Right ventricle myocardium superior (tissue), 1 donor: ENCODE measurements at regions not wholly inside any gene's neighbourhood (a gene's known extent, or its start where the extent isn't known, plus 50 kb on each side); places are given as distances from the start of the nearest gene placed in this dataset.
"Not testable (repeated sequence)": the region's sequence is repeated elsewhere in the genome, so short reads cannot be mapped to it uniquely, and the experiment has no call there.

ENCODE experiments used
- ATAC-seq: fragments of 200-7000 bp; cut with Tn5 transposase; one replicate; pipeline ENCODE4 v1.9.1; 2020; ENCODE audit warnings: mild to moderate bottlenecking; ENCODE audit not compliant: poor library complexity
- DNase-seq: peaks from one replicate; pipeline ENCODE4 v3.0.0-alpha.2; 2020
- intact Hi-C: fragments of 100-400 bp; cut with DNase I; formaldehyde crosslinking; loops from one replicate; pipeline ENCODE4 v1.11.2; 2022
- donor health status: DM: no; HTN: yes; CAD: no; lungs with severe emphysema.

GRCh38 chr7:57060506-57060905 lies 71.7 kb downstream of the ZNF479 start:
- DNase-seq, ATAC-seq, intact Hi-C loops: not testable (repeated sequence)

GRCh38 chr7:57016341-57016740 lies 115.9 kb downstream of the ZNF479 start:
- intact Hi-C loops, ATAC-seq, DNase-seq: not testable (repeated sequence)

GRCh38 chr7:57013707-57014106 lies 118.5 kb downstream of the ZNF479 start:
- intact Hi-C loops, DNase-seq, ATAC-seq: not testable (repeated sequence)

GRCh38 chr7:57012907-57013306 lies 119.3 kb downstream of the ZNF479 start:
- intact Hi-C loops, DNase-seq, ATAC-seq: not testable (repeated sequence)

- ATAC-seq, intact Hi-C loops, DNase-seq: not testable (repeated sequence)
Observed at GRCh38 chr7:57009230-57009629, 123.0 kb downstream of the ZNF479 start.

- intact Hi-C loops, ATAC-seq: not testable (repeated sequence)
Observed at GRCh38 chr7:57005974-57006373, 126.3 kb downstream of the ZNF479 start.

GRCh38 chr7:57003821-57004220 lies 128.4 kb downstream of the ZNF479 start:
- intact Hi-C loops, ATAC-seq, DNase-seq: not testable (repeated sequence)

More at GRCh38 chr7:57005974-57006373, 126.3 kb downstream of the ZNF479 start:
- not testable (repeated sequence) for DNase-seq

- ATAC-seq, DNase-seq, intact Hi-C loops: not testable (repeated sequence)
Observed at GRCh38 chr7:57001926-57002325, 130.3 kb downstream of the ZNF479 start.

- ATAC-seq, intact Hi-C loops: not testable (repeated sequence)
Observed at GRCh38 chr7:56993779-56994178, 138.5 kb downstream of the ZNF479 start.

GRCh38 chr7:56957737-56958408 lies 174.4 kb downstream of the ZNF479 start:
- ATAC-seq, intact Hi-C loops, DNase-seq: not testable (repeated sequence)

More at GRCh38 chr7:56993779-56994178, 138.5 kb downstream of the ZNF479 start:
- DNase-seq: not testable (repeated sequence)

GRCh38 chr7:56957086-56957485 lies 175.2 kb downstream of the ZNF479 start:
- ATAC-seq, intact Hi-C loops, DNase-seq: not testable (repeated sequence)

GRCh38 chr7:56948390-56949379 lies 183.6 kb downstream of the ZNF479 start:
- ATAC-seq, DNase-seq, intact Hi-C loops: not testable (repeated sequence)

- intact Hi-C loops, ATAC-seq: not testable (repeated sequence)
- DNase-seq: peak; percentile 38
Observed at GRCh38 chr7:56940050-56940449, 192.2 kb downstream of the ZNF479 start.

- ATAC-seq, intact Hi-C loops, DNase-seq: not testable (repeated sequence)
Observed at GRCh38 chr7:56923892-56924291, 208.3 kb downstream of the ZNF479 start.

GRCh38 chr7:56910973-56911372 lies 221.3 kb downstream of the ZNF479 start:
- ATAC-seq, DNase-seq, intact Hi-C loops: not testable (repeated sequence)

- ATAC-seq, DNase-seq, intact Hi-C loops: not testable (repeated sequence)
Observed at GRCh38 chr7:56889454-56889853, 242.8 kb downstream of the ZNF479 start.

GRCh38 chr7:56885132-56885531 lies 247.1 kb downstream of the ZNF479 start:
- ATAC-seq, DNase-seq, intact Hi-C loops: not testable (repeated sequence)

GRCh38 chr7:56882318-56882717 lies 249.9 kb downstream of the ZNF479 start:
- intact Hi-C loops, ATAC-seq, DNase-seq: not testable (repeated sequence)
